ENCODE measurements at regions not wholly inside any gene's neighbourhood (a gene's known extent, or its start where the extent isn't known, plus 50 kb on each side); places are given as distances from the start of the nearest gene placed in this dataset.

- Mint-ChIP-seq H3K4me3 (no peak overlapping the region), H3K27ac (no peak overlapping the region), H3K4me1 (ENCODE audit: low read depth) (peaks cover 2% of the 10 kb centered on the region), H3K9me3 (no peaks in the 10 kb centered on the region), H3K36me3 (ENCODE audit: low read depth) (no peaks in the 10 kb centered on the region), H3K27me3 (ENCODE audit: low read depth) (peaks cover 10% of the 10 kb centered on the region)
Observed at GRCh38 chr2:42953216-42953615, 160.8 kb upstream of the HAAO start.

- no peaks in the 10 kb centered on the region for H3K9me3 Mint-ChIP-seq
- H3K36me3 Mint-ChIP-seq (ENCODE audit: low read depth): no peaks in the 10 kb centered on the region
- peaks cover 3% of the 10 kb centered on the region for H3K4me1 Mint-ChIP-seq (ENCODE audit: low read depth)
- H3K27ac Mint-ChIP-seq: no peak overlapping the region
- peaks cover 7% of the 10 kb centered on the region for H3K27me3 Mint-ChIP-seq (ENCODE audit: low read depth)
- no peak overlapping the region for H3K4me3 Mint-ChIP-seq
Observed at GRCh38 chr2:42951263-42951938, 159.0 kb upstream of the HAAO start.

- Mint-ChIP-seq H3K36me3 (ENCODE audit: low read depth) (no peaks in the 10 kb centered on the region), H3K27ac (no peak overlapping the region), H3K4me1 (ENCODE audit: low read depth) (peaks cover 2% of the 10 kb centered on the region), H3K9me3 (no peaks in the 10 kb centered on the region), H3K27me3 (ENCODE audit: low read depth) (peaks cover 7% of the 10 kb centered on the region), H3K4me3 (no peak overlapping the region)
Observed at GRCh38 chr2:42949125-42949524, 156.7 kb upstream of the HAAO start.

GRCh38 chr2:42947809-42948600 lies 155.6 kb upstream of the HAAO start:
- Mint-ChIP-seq H3K4me1 (ENCODE audit: low read depth) (peaks cover 2% of the 10 kb centered on the region), H3K27ac (no peak overlapping the region), H3K4me3 (no peak overlapping the region)

GRCh38 chr2:42944779-42945415 lies 152.5 kb upstream of the HAAO start:
- no peak overlapping the region for H3K27ac Mint-ChIP-seq
- H3K36me3 Mint-ChIP-seq (ENCODE audit: low read depth): no peaks in the 10 kb centered on the region
- peaks cover 2% of the 10 kb centered on the region for H3K4me1 Mint-ChIP-seq (ENCODE audit: low read depth)
- H3K4me3 Mint-ChIP-seq: no peak overlapping the region
- peaks cover 7% of the 10 kb centered on the region for H3K27me3 Mint-ChIP-seq (ENCODE audit: low read depth)
- H3K9me3 Mint-ChIP-seq: no peaks in the 10 kb centered on the region

More at GRCh38 chr2:42947809-42948600, 155.6 kb upstream of the HAAO start:
- Mint-ChIP-seq H3K27me3 (ENCODE audit: low read depth) (peaks cover 7% of the 10 kb centered on the region), H3K36me3 (ENCODE audit: low read depth) (no peaks in the 10 kb centered on the region), H3K9me3 (no peaks in the 10 kb centered on the region)

GRCh38 chr2:42942990-42943493 lies 150.7 kb upstream of the HAAO start:
- Mint-ChIP-seq H3K36me3 (ENCODE audit: low read depth) (no peaks in the 10 kb centered on the region), H3K27ac (no peak overlapping the region), H3K27me3 (ENCODE audit: low read depth) (peaks cover 7% of the 10 kb centered on the region), H3K4me3 (no peak overlapping the region), H3K4me1 (ENCODE audit: low read depth) (peaks cover 2% of the 10 kb centered on the region), H3K9me3 (no peaks in the 10 kb centered on the region)

- Mint-ChIP-seq H3K36me3 (ENCODE audit: low read depth) (no peaks in the 10 kb centered on the region), H3K27ac (no peak overlapping the region), H3K4me3 (no peak overlapping the region), H3K4me1 (ENCODE audit: low read depth) (peaks cover 2% of the 10 kb centered on the region), H3K9me3 (no peaks in the 10 kb centered on the region), H3K27me3 (ENCODE audit: low read depth) (peaks cover 7% of the 10 kb centered on the region)
Observed at GRCh38 chr2:42942214-42942989, 150.0 kb upstream of the HAAO start.

GRCh38 chr2:42941633-42942176 lies 149.3 kb upstream of the HAAO start:
- no peaks in the 10 kb centered on the region for H3K36me3 Mint-ChIP-seq (ENCODE audit: low read depth)
- H3K27me3 Mint-ChIP-seq (ENCODE audit: low read depth): peaks cover 7% of the 10 kb centered on the region
- H3K27ac Mint-ChIP-seq: no peak overlapping the region
- H3K4me3 Mint-ChIP-seq: no peak overlapping the region
- no peaks in the 10 kb centered on the region for H3K4me1 Mint-ChIP-seq (ENCODE audit: low read depth)
- no peaks in the 10 kb centered on the region for H3K9me3 Mint-ChIP-seq

GRCh38 chr2:42939411-42940206 lies 147.2 kb upstream of the HAAO start:
- no peak overlapping the region for H3K27ac Mint-ChIP-seq
- no peaks in the 10 kb centered on the region for H3K4me1 Mint-ChIP-seq (ENCODE audit: low read depth)
- H3K9me3 Mint-ChIP-seq: no peaks in the 10 kb centered on the region
- no peak overlapping the region for H3K4me3 Mint-ChIP-seq
- peaks cover 7% of the 10 kb centered on the region for H3K27me3 Mint-ChIP-seq (ENCODE audit: low read depth)
- no peaks in the 10 kb centered on the region for H3K36me3 Mint-ChIP-seq (ENCODE audit: low read depth)

GRCh38 chr2:42938671-42939370 lies 146.4 kb upstream of the HAAO start:
- peaks cover 7% of the 10 kb centered on the region for H3K27me3 Mint-ChIP-seq (ENCODE audit: low read depth)
- H3K4me1 Mint-ChIP-seq (ENCODE audit: low read depth): no peaks in the 10 kb centered on the region
- no peak overlapping the region for H3K27ac Mint-ChIP-seq
- H3K36me3 Mint-ChIP-seq (ENCODE audit: low read depth): no peaks in the 10 kb centered on the region
- H3K4me3 Mint-ChIP-seq: no peak overlapping the region
- H3K9me3 Mint-ChIP-seq: no peaks in the 10 kb centered on the region

GRCh38 chr2:42937171-42937875 lies 144.9 kb upstream of the HAAO start:
- Mint-ChIP-seq H3K4me3 (no peak overlapping the region), H3K27ac (no peak overlapping the region), H3K4me1 (ENCODE audit: low read depth) (no peaks in the 10 kb centered on the region), H3K9me3 (no peaks in the 10 kb centered on the region), H3K27me3 (ENCODE audit: low read depth) (peaks cover 7% of the 10 kb centered on the region), H3K36me3 (ENCODE audit: low read depth) (no peaks in the 10 kb centered on the region)

- no peaks in the 10 kb centered on the region for H3K9me3 Mint-ChIP-seq
- no peaks in the 10 kb centered on the region for H3K4me1 Mint-ChIP-seq (ENCODE audit: low read depth)
- no peak overlapping the region for H3K27ac Mint-ChIP-seq
- H3K27me3 Mint-ChIP-seq (ENCODE audit: low read depth): peaks cover 5% of the 10 kb centered on the region
- no peak overlapping the region for H3K4me3 Mint-ChIP-seq
- H3K36me3 Mint-ChIP-seq (ENCODE audit: low read depth): no peaks in the 10 kb centered on the region
Observed at GRCh38 chr2:42935692-42936671, 143.6 kb upstream of the HAAO start.

Measured in T-helper 1 cell treated with Interleukin-12 subunit alpha and Interleukin-12 subunit beta and Interleukin-4 antibody, amounts not matched to agents 30 μg/mL and 1 μg/mL, for 36 hours (primary cell).